22Rv1 (cell line): ENCODE measurements at regions not wholly inside any gene's neighbourhood (a gene's known extent, or its start where the extent isn't known, plus 50 kb on each side); places are given as distances from the start of the nearest gene placed in this dataset.
"Not testable (repeated sequence)": the region's sequence is repeated elsewhere in the genome, so short reads cannot be mapped to it uniquely, and the experiment has no call there.

ENCODE experiments used
- ZFX ChIP-seq: fragments of 450-650 bp; IDR thresholded peaks from 2 replicates; pipeline ENCODE4 v1.6.1; 2017; ENCODE audit warnings: antibody characterized with exemption, borderline replicate concordance
- TF ChIP-seq, protein P1 (sequence below): fragments of 450-650 bp; IDR thresholded peaks from 2 replicates; pipeline ENCODE4 v1.5.1; 2017; ENCODE audit warnings: mild to moderate bottlenecking

DNA sequence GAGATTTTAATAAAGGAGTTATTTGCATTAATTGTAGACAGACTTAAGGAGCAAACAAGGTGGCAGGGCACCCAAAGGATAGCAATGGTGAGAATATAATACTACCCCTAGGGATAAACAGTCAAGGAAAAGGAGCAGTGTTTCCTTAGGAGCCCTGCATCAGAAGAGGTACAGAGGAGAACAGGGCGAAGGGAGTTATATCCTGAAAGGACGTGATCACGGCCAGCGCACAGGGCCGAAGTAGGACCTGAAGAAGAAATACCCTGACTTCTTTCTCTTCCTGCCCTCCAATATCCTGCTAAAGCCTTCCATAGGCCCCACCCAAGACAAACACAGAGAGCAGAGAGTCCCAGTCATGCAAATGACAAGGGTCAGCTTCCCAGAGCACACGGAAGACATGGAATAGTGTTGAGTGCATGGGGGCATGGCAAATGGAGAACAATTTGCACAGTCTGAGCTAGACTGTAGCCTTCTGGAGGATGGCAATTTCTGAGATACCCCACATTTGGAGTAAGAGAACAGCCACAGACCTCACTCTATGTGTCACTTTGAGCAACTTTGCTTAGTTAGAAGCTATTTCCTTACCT is 188.2 kb downstream of the ZNF92 start:
- TF ChIP-seq, protein P1, sequence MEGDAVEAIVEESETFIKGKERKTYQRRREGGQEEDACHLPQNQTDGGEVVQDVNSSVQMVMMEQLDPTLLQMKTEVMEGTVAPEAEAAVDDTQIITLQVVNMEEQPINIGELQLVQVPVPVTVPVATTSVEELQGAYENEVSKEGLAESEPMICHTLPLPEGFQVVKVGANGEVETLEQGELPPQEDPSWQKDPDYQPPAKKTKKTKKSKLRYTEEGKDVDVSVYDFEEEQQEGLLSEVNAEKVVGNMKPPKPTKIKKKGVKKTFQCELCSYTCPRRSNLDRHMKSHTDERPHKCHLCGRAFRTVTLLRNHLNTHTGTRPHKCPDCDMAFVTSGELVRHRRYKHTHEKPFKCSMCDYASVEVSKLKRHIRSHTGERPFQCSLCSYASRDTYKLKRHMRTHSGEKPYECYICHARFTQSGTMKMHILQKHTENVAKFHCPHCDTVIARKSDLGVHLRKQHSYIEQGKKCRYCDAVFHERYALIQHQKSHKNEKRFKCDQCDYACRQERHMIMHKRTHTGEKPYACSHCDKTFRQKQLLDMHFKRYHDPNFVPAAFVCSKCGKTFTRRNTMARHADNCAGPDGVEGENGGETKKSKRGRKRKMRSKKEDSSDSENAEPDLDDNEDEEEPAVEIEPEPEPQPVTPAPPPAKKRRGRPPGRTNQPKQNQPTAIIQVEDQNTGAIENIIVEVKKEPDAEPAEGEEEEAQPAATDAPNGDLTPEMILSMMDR: not testable (repeated sequence)
- not testable (repeated sequence) for TF ChIP-seq ZFX
